ENCODE measurements at regions not wholly inside any gene's neighbourhood (a gene's known extent, or its start where the extent isn't known, plus 50 kb on each side); places are given as distances from the start of the nearest gene placed in this dataset. TPM values are rescaled to one million over a fixed set of nuclear protein-coding genes. Genes with fewer than 3 reads are reported as not detected.

DNA sequence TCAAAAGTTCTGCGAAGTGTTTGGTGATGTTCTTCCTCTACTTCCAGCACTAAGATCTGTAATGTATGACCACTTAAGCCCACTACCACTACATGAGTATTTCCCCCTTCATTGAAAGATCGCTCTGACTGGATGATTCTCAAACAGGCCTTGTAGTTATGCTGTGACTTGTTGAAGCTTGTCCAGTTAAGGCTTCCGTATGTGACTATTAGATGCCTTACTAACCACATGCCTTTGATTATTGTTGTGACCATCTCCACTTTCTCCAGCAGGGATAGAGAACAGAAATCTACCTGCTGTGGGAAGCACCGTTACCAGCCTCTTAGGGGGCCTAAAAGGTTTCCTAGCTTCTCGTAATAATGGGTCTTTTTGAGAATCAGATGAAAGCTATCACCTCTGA lies 81.1 kb downstream of the NOC3L start:
- no peak overlapping the region for H3K27ac ChIP-seq
- no peaks in the 10 kb centered on the region for H3K4me1 ChIP-seq
- intact Hi-C loops (cut with DNase I) = no loop called here
- TF ChIP-seq, protein P1, sequence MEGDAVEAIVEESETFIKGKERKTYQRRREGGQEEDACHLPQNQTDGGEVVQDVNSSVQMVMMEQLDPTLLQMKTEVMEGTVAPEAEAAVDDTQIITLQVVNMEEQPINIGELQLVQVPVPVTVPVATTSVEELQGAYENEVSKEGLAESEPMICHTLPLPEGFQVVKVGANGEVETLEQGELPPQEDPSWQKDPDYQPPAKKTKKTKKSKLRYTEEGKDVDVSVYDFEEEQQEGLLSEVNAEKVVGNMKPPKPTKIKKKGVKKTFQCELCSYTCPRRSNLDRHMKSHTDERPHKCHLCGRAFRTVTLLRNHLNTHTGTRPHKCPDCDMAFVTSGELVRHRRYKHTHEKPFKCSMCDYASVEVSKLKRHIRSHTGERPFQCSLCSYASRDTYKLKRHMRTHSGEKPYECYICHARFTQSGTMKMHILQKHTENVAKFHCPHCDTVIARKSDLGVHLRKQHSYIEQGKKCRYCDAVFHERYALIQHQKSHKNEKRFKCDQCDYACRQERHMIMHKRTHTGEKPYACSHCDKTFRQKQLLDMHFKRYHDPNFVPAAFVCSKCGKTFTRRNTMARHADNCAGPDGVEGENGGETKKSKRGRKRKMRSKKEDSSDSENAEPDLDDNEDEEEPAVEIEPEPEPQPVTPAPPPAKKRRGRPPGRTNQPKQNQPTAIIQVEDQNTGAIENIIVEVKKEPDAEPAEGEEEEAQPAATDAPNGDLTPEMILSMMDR (IDR thresholded peaks at IDR 0.05) = no peak
- no peak for TF ChIP-seq POLR2A (IDR thresholded peaks at IDR 0.05)
- H3K9me3 ChIP-seq = no peaks in the 10 kb centered on the region
- no peak overlapping the region for H3K4me3 ChIP-seq
- H3K27me3 ChIP-seq = no peaks in the 10 kb centered on the region
- H3K36me3 ChIP-seq = no peaks in the 10 kb centered on the region
- DNase-seq (ENCODE audit: extremely low spot score in 2 of 2) = no peak

DNA sequence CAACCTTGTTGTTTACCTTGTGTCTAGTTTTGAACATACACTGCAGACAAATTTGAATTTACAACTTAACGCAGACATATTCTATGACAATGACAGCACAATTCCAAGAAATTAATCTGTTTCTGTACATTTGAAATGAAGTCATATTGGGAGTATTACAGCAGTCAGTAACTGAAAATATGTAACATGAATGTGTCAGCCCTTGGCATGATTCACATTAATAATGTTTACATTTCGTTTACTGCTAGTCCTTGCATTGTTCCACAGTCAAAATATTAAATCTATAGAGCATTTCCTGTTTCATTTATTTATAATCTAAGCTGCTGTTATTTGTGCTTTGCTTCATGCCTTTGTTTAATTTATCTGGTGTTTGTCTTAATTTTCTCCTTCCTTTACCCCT lies 80.4 kb downstream of the NOC3L start:
- no peaks in the 10 kb centered on the region for H3K9me3 ChIP-seq
- H3K27ac ChIP-seq = no peak overlapping the region
- H3K27me3 ChIP-seq = no peaks in the 10 kb centered on the region
- no peak overlapping the region for H3K4me3 ChIP-seq
- TF ChIP-seq POLR2AphosphoS5 (IDR thresholded peaks at IDR 0.05; ENCODE audit: insufficient read depth in 1 of 2, low read depth in 1 of 2) = no peak
- no peaks in the 10 kb centered on the region for H3K4me1 ChIP-seq
- H3K36me3 ChIP-seq = no peaks in the 10 kb centered on the region
- DNase-seq (ENCODE audit: extremely low spot score in 2 of 2) = no peak
- intact Hi-C loops (cut with DNase I) = no loop called here

Small RNA genes lying in the stretch of these regions (small RNA-seq; reads per million reads assigned to genes)
- not detected for gene RNU6-657P

All from vagina (tissue), 2 donors.